NB4 (cell line): ENCODE measurements at regions not wholly inside any gene's neighbourhood (a gene's known extent, or its start where the extent isn't known, plus 50 kb on each side); places are given as distances from the start of the nearest gene placed in this dataset.
"Not testable (repeated sequence)": the region's sequence is repeated elsewhere in the genome, so short reads cannot be mapped to it uniquely, and the experiment has no call there.

Experiments used
- DNase-seq: peaks from one replicate; pipeline ENCODE4 v3.0.0; 2010; ENCODE audit warnings: low read depth
- H3K4me3 ChIP-seq: one replicate; pipeline ENCODE4 v1.5.1; 2011; ENCODE audit warnings: mild to moderate bottlenecking, low read depth, low read length, moderate library complexity
- CTCF ChIP-seq: IDR thresholded peaks from one replicate; pipeline ENCODE4 v1.5.1; 2012; ENCODE audit warnings: low read depth, low read length
- MAX ChIP-seq: IDR thresholded peaks from 2 replicates; pipeline ENCODE4 v1.6.1; 2011; ENCODE audit warnings: low read depth, low read length
- MYC ChIP-seq: IDR thresholded peaks from 2 replicates; pipeline ENCODE4 v1.6.1; 2011; ENCODE audit warnings: low read depth, low read length
- POLR2A ChIP-seq: IDR thresholded peaks from 2 replicates; pipeline ENCODE4 v1.6.1; 2011; ENCODE audit warnings: mild to moderate bottlenecking; ENCODE audit not compliant: insufficient read length; ENCODE audit errors: extremely low read depth

DNA sequence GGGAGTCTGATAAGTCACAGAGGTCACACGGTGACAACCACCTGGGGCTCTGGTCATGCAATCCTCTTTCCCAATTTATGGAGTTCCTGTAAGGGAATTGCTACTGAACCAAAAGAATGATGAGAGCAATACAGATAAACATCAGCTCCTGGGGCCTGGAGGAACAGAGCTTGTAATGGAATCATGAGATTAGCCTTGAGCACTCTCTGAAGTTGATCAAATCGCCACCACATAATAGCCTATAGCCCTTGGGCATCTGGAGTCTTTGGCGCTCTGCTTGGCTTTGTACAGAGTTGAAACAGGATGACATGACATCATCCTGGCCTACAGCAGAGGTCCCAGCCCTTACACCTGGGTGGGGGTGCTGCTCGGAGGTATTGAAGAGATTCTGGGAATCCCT is 154.3 kb upstream of the DTNBP1 start:
- H3K4me3 ChIP-seq = no peak overlapping the region
- TF ChIP-seq MYC (no peak), POLR2A (no peak), CTCF (no peak), MAX (no peak)
- DNase-seq = no peak

- DNase-seq = no peak
- no peak overlapping the region for H3K4me3 ChIP-seq
- TF ChIP-seq CTCF = no peak
- TF ChIP-seq MYC = no peak
- TF ChIP-seq POLR2A = no peak
- TF ChIP-seq MAX = no peak
Observed at GRCh38 chr6:15816661-15817060, 153.8 kb upstream of the DTNBP1 start.

DNA sequence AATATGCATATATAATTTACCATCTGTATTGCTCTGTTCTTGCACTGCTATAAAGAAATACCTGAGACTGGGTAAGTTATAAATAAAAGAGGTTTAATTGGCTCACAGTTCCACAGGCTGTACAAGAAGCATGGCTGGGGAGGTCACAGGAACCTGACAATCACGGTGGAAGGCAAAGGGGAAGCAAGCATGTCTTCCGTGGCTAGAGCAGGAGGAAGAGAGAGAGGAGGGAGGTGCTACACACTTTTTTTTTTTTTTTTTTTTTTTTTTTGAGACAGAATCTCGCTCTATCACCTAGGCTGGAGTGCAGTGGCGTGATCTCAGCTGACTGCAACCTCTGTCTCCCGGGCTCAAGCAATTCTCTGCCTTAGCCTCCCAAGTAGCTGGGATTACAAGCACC is 150.9 kb upstream of the DTNBP1 start:
- DNase-seq = peak; percentile 33
- H3K4me3 ChIP-seq = not testable (repeated sequence)

DNA sequence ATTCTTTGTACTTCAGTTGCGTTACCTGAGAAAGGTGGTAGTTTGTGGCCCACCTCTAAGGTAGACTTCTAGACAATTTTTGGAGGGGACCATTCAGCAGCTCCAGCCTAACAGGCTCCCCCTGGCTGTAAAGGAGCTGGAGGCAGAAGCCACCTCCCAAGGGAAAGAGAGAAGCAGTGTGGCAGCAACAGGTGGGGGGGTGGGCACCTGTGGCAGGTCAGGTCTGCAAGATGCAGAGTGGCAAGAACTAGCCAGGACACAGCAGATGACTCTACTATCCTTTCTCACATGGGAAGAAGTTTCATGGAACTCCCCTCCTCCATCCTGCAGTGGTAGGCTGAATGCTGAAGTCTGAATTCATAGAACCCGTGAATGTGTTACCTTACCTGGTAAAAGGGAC is 148.3 kb upstream of the DTNBP1 start:
- DNase-seq = no peak
- no peak overlapping the region for H3K4me3 ChIP-seq
- TF ChIP-seq MYC (no peak), MAX (no peak), POLR2A (no peak), CTCF (no peak)

- no peak for TF ChIP-seq CTCF
- no peak for DNase-seq
- no peak overlapping the region for H3K4me3 ChIP-seq
Observed at GRCh38 chr6:15810618-15811017, 147.8 kb upstream of the DTNBP1 start.

DNA sequence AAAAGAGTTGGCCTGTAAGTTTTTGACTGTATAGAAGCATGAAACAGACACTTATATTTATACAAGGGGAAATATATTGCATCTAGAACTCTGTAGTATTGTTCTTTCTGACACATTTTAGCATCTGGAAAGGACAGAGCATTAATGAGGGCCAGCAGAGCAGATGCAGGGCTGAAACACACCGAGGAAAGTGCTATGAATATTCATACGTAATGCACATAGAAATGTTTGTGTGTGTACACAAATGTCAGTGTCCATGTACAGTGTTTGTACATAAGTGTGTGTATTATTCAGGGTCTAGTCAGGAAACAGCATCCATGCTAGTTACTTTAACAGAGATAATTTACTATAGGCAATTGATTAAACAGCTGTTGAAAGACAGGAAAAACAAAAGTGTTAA is 146.5 kb upstream of the DTNBP1 start:
- H3K4me3 ChIP-seq = no peak overlapping the region
- no peak for TF ChIP-seq POLR2A
- no peak for TF ChIP-seq MYC
- TF ChIP-seq MAX = no peak
- no peak for TF ChIP-seq CTCF
- DNase-seq = no peak
